Karpas-422 (cell line): ENCODE measurements at regions not wholly inside any gene's neighbourhood (a gene's known extent, or its start where the extent isn't known, plus 50 kb on each side); places are given as distances from the start of the nearest gene placed in this dataset.

Source experiments
- DNase-seq: peaks from one replicate; pipeline ENCODE4 v3.0.0-alpha.2; 2015
- H2AFZ ChIP-seq: fragments of 200-600 bp; sonication (generic); 2 replicates; pipeline ENCODE4 v1.6.1; 2014; ENCODE audit warnings: antibody characterized with exemption, low read length, mixed read lengths
- H3K27ac ChIP-seq: fragments of 200-600 bp; sonication (generic); 2 replicates; pipeline ENCODE4 v1.5.1; 2014; ENCODE audit warnings: mild to moderate bottlenecking, low read length, moderate library complexity
- H3K27me3 ChIP-seq: fragments of 200-600 bp; sonication (generic); 2 replicates; pipeline ENCODE4 v1.6.1; 2014; ENCODE audit warnings: low read length, mixed read lengths
- H3K36me3 ChIP-seq: fragments of 200-600 bp; sonication (generic); 2 replicates; pipeline ENCODE4 v1.6.1; 2014; ENCODE audit warnings: low read length, mixed read lengths; ENCODE audit not compliant: insufficient read depth
- H3K4me1 ChIP-seq: fragments of 200-600 bp; sonication (generic); 2 replicates; pipeline ENCODE4 v1.6.1; 2014; ENCODE audit warnings: mild to moderate bottlenecking, low read length, mixed read lengths
- H3K4me2 ChIP-seq: fragments of 200-600 bp; sonication (generic); 2 replicates; pipeline ENCODE4 v1.6.1; 2014; ENCODE audit warnings: low read length, low read depth, mild to moderate bottlenecking; ENCODE audit not compliant: poor library complexity, severe bottlenecking
- H3K4me3 ChIP-seq: fragments of 200-600 bp; sonication (generic); 2 replicates; pipeline ENCODE4 v1.5.1; 2014; ENCODE audit warnings: mild to moderate bottlenecking, antibody characterized with exemption, low read length, mixed read lengths
- H3K79me2 ChIP-seq: fragments of 200-600 bp; sonication (generic); 2 replicates; pipeline ENCODE4 v1.6.1; 2014; ENCODE audit warnings: mild to moderate bottlenecking, low read length, mixed read lengths
- H3K9ac ChIP-seq: fragments of 200-600 bp; sonication (generic); 2 replicates; pipeline ENCODE4 v1.6.0; 2014; ENCODE audit warnings: low read length
- H3K9me2 ChIP-seq: fragments of 200-600 bp; sonication (generic), shearing (Covaris generic); replicated peaks from 2 replicates; pipeline ENCODE4 v1.6.0; 2014; ENCODE audit warnings: mild to moderate bottlenecking, low read length, moderate library complexity; ENCODE audit not compliant: insufficient read depth
- H3K9me3 ChIP-seq: fragments of 300-700, 200-600 bp; sonication (generic); 2 replicates; pipeline ENCODE4 v1.6.1; 2014; ENCODE audit warnings: low read length, mixed read lengths
- H4K20me1 ChIP-seq: fragments of 200-600 bp; sonication (generic); 2 replicates; pipeline ENCODE4 v1.6.1; 2014; ENCODE audit warnings: mild to moderate bottlenecking, antibody characterized with exemption, low read length, low read depth; ENCODE audit not compliant: insufficient read depth

GRCh38 chr12:45648070-45648469, 81.4 kb upstream of the ARID2 start:
- Histone ChIP-seq H3K27ac (no peak overlapping the region), H3K27me3 (no peaks in the 10 kb centered on the region), H3K4me3 (no peak overlapping the region), H3K9me3 (no peaks in the 10 kb centered on the region), H2AFZ (no peak overlapping the region), H3K4me2 (no peak overlapping the region), H3K9me2 (no peaks in the 10 kb centered on the region), H3K4me1 (peaks cover 8% of the 10 kb centered on the region), H3K9ac (no peak overlapping the region), H4K20me1 (no peaks in the 10 kb centered on the region), H3K79me2 (no peaks in the 10 kb centered on the region), H3K36me3 (no peaks in the 10 kb centered on the region)
- no peak for DNase-seq

DNA sequence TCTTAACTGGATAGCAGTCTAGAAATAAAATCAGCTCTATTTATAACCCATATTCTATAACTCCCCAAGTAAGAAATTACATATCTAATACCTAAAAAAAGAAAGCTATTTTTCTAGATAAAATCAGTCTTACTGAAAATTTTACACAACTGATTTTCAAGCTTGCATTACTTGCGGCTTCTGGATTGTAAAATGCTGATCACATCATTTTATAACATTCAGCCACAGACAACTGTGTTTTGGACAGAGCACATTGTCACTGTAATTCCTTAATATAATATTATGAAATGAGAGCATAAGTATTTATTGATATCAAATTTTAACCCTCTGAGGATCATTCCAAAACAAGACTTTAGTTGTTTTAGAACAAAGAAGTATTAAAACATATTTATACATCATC, 78.5 kb upstream of the ARID2 start:
- no peak overlapping the region for H3K9ac ChIP-seq
- no peak overlapping the region for H3K4me3 ChIP-seq
- no peaks in the 10 kb centered on the region for H3K9me3 ChIP-seq
- H3K27me3 ChIP-seq: no peaks in the 10 kb centered on the region
- no peak for DNase-seq
- H3K4me2 ChIP-seq: no peak overlapping the region
- H3K9me2 ChIP-seq: no peaks in the 10 kb centered on the region
- no peaks in the 10 kb centered on the region for H3K79me2 ChIP-seq
- no peak overlapping the region for H3K27ac ChIP-seq
- H3K4me1 ChIP-seq: no peaks in the 10 kb centered on the region
- no peaks in the 10 kb centered on the region for H4K20me1 ChIP-seq
- no peak overlapping the region for H2AFZ ChIP-seq
- H3K36me3 ChIP-seq: no peaks in the 10 kb centered on the region

DNA sequence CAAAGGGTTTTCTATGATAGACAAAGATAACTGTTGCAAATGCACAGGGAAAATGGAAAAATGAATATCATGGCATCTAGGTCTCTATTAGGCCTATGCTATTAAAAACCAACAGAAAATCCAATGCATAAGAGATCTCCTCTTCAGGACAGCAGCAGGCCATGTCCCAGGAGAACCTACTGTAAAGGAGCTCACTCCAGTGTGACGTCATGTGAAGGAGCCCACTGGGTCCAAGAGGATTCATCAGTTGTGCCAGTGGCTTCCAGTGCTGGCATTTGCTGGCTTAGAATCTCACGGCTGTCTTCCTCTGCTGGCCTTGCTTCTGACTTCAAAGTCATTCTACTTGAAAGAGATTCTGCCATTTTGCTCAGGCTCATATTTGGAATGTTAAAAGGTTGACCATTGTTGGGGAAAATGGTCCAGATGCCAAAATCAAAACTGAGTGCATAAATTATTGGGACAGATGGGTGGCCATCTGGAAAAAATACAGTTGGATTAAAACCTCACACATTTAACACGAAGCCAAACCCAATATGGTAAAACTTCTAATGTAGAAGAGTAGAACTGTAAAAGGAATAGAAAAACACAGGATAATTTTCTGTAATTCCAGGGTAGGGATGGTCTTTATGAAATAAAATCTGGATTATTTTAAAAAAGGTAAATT, 75.4 kb upstream of the ARID2 start:
- Histone ChIP-seq H3K4me2 (no peak overlapping the region), H3K9me2 (no peaks in the 10 kb centered on the region), H4K20me1 (no peaks in the 10 kb centered on the region)

DNA sequence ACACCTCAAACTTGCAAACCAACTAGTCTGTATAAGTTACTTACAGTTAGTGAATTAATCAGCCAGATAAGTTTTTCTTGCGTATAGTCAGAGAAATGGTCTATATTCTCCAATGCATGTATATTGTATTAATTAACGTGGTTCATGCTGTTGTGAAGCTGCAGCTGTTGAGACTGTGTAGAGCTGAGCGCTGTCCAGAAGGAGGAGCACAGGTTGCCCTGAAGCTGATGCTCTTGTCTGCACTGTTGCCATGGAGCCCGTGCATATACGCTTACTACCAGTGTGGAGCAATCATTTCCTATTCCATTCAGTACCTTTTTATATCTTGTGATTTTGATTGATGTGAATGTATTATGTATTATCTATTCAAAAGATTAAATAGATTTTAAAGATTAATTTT, 74.3 kb upstream of the ARID2 start:
- Histone ChIP-seq H3K27ac (no peak overlapping the region), H4K20me1 (no peaks in the 10 kb centered on the region), H2AFZ (no peak overlapping the region), H3K4me3 (no peak overlapping the region), H3K9me2 (no peaks in the 10 kb centered on the region), H3K79me2 (no peaks in the 10 kb centered on the region), H3K36me3 (no peaks in the 10 kb centered on the region), H3K4me2 (no peak overlapping the region), H3K4me1 (no peaks in the 10 kb centered on the region), H3K27me3 (no peaks in the 10 kb centered on the region), H3K9ac (no peak overlapping the region), H3K9me3 (no peaks in the 10 kb centered on the region)
- peak; percentile 75 for DNase-seq

More for the DNA sequence above, 75.4 kb upstream of the ARID2 start:
- H3K4me3 ChIP-seq: no peak overlapping the region
- no peaks in the 10 kb centered on the region for H3K27me3 ChIP-seq
- H3K27ac ChIP-seq: no peak overlapping the region
- no peak overlapping the region for H2AFZ ChIP-seq
- DNase-seq: no peak
- no peaks in the 10 kb centered on the region for H3K9me3 ChIP-seq
- H3K36me3 ChIP-seq: no peaks in the 10 kb centered on the region
- no peaks in the 10 kb centered on the region for H3K4me1 ChIP-seq
- H3K79me2 ChIP-seq: no peaks in the 10 kb centered on the region
- H3K9ac ChIP-seq: no peak overlapping the region

- H4K20me1 ChIP-seq: no peaks in the 10 kb centered on the region
- H3K79me2 ChIP-seq: no peaks in the 10 kb centered on the region
- H3K9ac ChIP-seq: no peak overlapping the region
- no peak overlapping the region for H3K27ac ChIP-seq
- H3K4me2 ChIP-seq: no peak overlapping the region
- H3K27me3 ChIP-seq: no peaks in the 10 kb centered on the region
- H3K9me3 ChIP-seq: no peaks in the 10 kb centered on the region
- no peak overlapping the region for H3K4me3 ChIP-seq
- DNase-seq: no peak
- H3K9me2 ChIP-seq: no peaks in the 10 kb centered on the region
- no peak overlapping the region for H2AFZ ChIP-seq
- H3K4me1 ChIP-seq: no peaks in the 10 kb centered on the region
- no peaks in the 10 kb centered on the region for H3K36me3 ChIP-seq
These were observed 73.8 kb upstream of the ARID2 start for GRCh38 chr12:45655743-45656142.

DNA sequence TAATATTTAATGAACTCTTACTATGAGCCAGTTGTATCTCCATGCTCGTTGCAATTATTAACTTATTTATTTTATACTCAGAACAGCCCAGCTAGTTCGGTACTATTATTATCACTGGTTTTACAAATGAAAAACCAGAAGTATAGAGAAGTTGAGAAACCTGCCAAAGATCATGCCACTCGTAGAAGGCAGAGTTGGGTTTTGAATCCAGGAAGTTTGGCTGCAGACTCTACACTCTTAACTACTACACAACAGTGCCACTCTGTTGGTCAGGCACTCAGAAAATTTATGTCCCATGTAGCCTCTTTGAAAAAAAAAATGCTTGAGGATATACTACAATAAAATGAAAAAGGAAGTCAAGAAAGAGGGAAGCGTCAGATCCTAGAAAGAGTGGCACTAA, 71.5 kb upstream of the ARID2 start:
- H4K20me1 ChIP-seq: no peaks in the 10 kb centered on the region
- H3K9ac ChIP-seq: no peak overlapping the region
- no peak overlapping the region for H3K4me3 ChIP-seq
- no peaks in the 10 kb centered on the region for H3K36me3 ChIP-seq
- H3K27ac ChIP-seq: no peak overlapping the region
- H3K4me2 ChIP-seq: no peak overlapping the region
- no peak overlapping the region for H2AFZ ChIP-seq
- no peaks in the 10 kb centered on the region for H3K9me2 ChIP-seq
- H3K4me1 ChIP-seq: no peaks in the 10 kb centered on the region
- no peak for DNase-seq
- no peaks in the 10 kb centered on the region for H3K27me3 ChIP-seq
- H3K79me2 ChIP-seq: no peaks in the 10 kb centered on the region
- H3K9me3 ChIP-seq: no peaks in the 10 kb centered on the region

DNA sequence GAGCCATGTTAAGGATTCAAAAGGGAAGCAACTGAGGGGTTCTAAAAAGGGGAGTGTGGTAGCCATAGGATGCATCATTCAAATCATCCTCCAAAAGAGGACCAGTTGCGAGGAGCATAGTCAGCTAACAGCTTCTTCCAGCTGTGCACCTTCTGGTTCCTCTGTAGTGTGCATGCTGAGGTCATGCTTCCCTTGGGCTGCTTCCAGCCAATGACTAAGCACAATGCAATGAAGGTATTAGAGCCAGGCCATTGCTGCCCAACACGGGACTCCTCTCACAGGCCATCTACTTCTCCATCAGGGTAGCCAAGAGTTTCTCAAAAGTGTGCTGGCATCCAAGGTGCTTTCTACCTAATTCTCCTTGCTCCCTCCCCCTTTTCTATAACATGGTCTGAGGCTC, 69.2 kb upstream of the ARID2 start:
- Histone ChIP-seq H3K4me1 (no peaks in the 10 kb centered on the region), H3K9me3 (no peaks in the 10 kb centered on the region), H3K36me3 (no peaks in the 10 kb centered on the region), H3K27me3 (no peaks in the 10 kb centered on the region), H3K9me2 (no peaks in the 10 kb centered on the region), H3K79me2 (no peaks in the 10 kb centered on the region), H3K27ac (no peak overlapping the region), H3K4me3 (no peak overlapping the region), H4K20me1 (no peaks in the 10 kb centered on the region), H3K9ac (no peak overlapping the region), H3K4me2 (no peak overlapping the region), H2AFZ (no peak overlapping the region)
- DNase-seq: no peak

- Histone ChIP-seq H2AFZ (no peak overlapping the region), H3K4me3 (no peak overlapping the region), H3K9me3 (no peaks in the 10 kb centered on the region), H3K4me1 (no peaks in the 10 kb centered on the region), H3K9ac (no peak overlapping the region), H3K36me3 (no peaks in the 10 kb centered on the region), H3K27me3 (no peaks in the 10 kb centered on the region), H3K79me2 (no peaks in the 10 kb centered on the region), H3K4me2 (no peak overlapping the region), H3K9me2 (no peaks in the 10 kb centered on the region), H4K20me1 (no peaks in the 10 kb centered on the region), H3K27ac (no peak overlapping the region)
- no peak for DNase-seq
These were observed 66.1 kb upstream of the ARID2 start for GRCh38 chr12:45663455-45663854.

GRCh38 chr12:45665941-45666340, 63.6 kb upstream of the ARID2 start:
- H3K27me3 ChIP-seq: no peaks in the 10 kb centered on the region
- no peak overlapping the region for H2AFZ ChIP-seq
- H3K4me3 ChIP-seq: no peak overlapping the region
- DNase-seq: no peak
- H3K4me2 ChIP-seq: no peak overlapping the region
- H4K20me1 ChIP-seq: no peaks in the 10 kb centered on the region
- H3K9me2 ChIP-seq: no peaks in the 10 kb centered on the region
- H3K9ac ChIP-seq: no peak overlapping the region
- no peaks in the 10 kb centered on the region for H3K36me3 ChIP-seq
- no peaks in the 10 kb centered on the region for H3K4me1 ChIP-seq
- H3K79me2 ChIP-seq: no peaks in the 10 kb centered on the region
- H3K9me3 ChIP-seq: no peaks in the 10 kb centered on the region
- H3K27ac ChIP-seq: no peak overlapping the region
